ENCODE measurements at regions not wholly inside any gene's neighbourhood (a gene's known extent, or its start where the extent isn't known, plus 50 kb on each side); places are given as distances from the start of the nearest gene placed in this dataset.

DNA sequence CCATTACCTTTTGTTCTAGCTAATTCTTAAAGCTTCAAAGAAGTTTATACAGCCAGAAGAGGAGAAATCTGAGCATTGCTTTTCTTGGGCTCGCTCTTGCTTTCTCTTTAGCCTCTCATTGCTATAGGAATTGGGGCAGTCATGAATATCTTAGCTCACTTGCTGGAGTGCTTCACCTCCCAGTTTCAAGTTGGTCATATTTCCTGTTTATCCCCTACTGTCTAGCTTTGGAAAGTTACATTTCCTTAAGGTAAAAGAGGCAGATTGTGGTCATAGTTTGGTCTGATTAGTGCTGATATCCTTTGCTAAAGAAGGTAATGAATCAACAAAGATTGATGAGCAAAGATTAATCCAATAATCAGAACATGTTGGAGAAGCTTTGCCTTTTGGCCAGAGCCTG lies 77.7 kb upstream of the GLI3 start:
- DNase-seq (ENCODE audit: low read depth, low spot score) = no peak

DNA sequence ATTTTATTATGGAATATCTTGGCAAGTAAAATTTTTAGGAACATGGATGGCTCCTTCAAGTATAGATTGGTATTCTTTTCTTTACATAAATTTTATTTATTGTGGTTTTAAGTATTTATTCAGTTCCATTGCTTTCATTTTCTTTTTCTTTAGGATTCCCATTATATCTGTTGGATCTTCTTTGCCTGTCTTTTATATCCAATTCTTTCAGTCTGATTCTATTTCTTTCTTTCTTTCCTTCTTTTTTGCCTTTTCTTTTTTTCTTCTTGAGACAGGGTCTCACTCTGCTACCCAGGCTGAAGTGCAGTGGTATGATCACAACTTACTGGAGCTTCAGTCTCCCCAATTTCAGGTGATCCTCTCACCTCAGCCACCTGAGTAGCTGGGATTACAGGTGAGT lies 74.2 kb upstream of the GLI3 start:
- DNase-seq (ENCODE audit: low read depth, low spot score) = no peak

DNA sequence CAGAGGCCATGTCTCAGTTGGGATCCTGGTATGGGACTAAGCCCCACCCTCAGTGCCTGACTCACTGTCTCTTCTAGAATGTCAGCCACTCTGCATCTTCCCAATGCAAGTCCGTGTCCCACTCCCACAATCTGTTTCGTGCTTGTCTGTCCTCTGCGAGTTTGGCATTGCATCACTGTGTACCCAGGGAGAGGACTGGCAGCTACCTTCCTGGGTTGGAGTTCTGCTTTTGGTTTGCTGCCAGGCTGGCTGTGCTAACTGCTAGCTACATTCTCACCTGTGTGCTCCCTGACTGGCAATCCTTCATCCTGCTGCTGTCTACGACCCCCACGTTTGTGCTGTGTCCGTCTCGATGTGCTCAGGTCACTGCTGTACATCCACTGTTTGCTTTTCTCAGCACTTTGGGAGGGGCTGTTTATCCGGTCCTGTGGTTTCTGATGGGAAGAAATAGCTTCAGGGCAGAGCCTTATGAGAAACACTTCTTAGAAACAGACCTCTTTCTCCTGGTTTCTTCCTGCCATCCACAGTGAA lies 56.0 kb upstream of the GLI3 start:
- no peak for DNase-seq (ENCODE audit: low read depth, low spot score)

DNA sequence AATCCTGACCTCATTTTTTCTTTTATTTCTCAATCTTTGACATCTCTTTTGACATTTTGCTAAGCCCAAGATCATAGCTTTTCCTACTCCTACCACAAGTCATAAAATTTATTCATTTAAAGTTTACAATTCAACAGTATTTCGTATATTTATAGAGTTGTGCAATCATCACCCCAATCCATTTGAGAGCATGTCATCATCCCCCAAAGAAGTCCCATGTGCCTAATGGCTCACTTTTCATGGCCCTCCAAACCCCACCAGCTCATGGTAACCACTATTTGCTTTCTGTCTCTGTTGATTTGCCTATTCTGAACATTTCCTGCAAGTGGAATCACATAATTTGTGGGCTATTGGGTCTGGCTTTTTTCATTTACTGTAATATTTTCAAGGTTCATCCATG lies 52.5 kb upstream of the GLI3 start:
- DNase-seq (ENCODE audit: low read depth, low spot score) = no peak

Measured in iPS DF 19.7 (cell line).